ENCODE measurements at regions not wholly inside any gene's neighbourhood (a gene's known extent, or its start where the extent isn't known, plus 50 kb on each side); places are given as distances from the start of the nearest gene placed in this dataset.

GRCh38 chr12:89289720-89290119, 62.6 kb downstream of the DUSP6 start:
- no peak for DNase-seq
- no peaks in the 10 kb centered on the region for H3K36me3 ChIP-seq
- no peak overlapping the region for H3K27ac ChIP-seq
- intact Hi-C loops (cut with DNase I), result no loop called here
- 83 to 100% (median 99%) methylated on average over 1 of the region's 1 CpG for WGBS, 3 donors
- H3K4me1 ChIP-seq (ENCODE audit: insufficient read depth), result no peaks in the 10 kb centered on the region
- no peaks in the 10 kb centered on the region for H3K27me3 ChIP-seq
- no peak for TF ChIP-seq EP300 (IDR thresholded peaks at IDR 0.05)
- TF ChIP-seq CTCF (IDR thresholded peaks at IDR 0.05), result no peak
- no peak for TF ChIP-seq POLR2A (IDR thresholded peaks at IDR 0.05)
- H3K9me3 ChIP-seq, result no peaks in the 10 kb centered on the region
- no peak overlapping the region for H3K4me3 ChIP-seq

GRCh38 chr12:89288959-89289358, 63.3 kb downstream of the DUSP6 start:
- Histone ChIP-seq H3K27ac (no peak overlapping the region), H3K4me1 (ENCODE audit: insufficient read depth) (no peaks in the 10 kb centered on the region), H3K27me3 (no peaks in the 10 kb centered on the region), H3K9me3 (no peaks in the 10 kb centered on the region), H3K4me3 (no peak overlapping the region), H3K36me3 (no peaks in the 10 kb centered on the region)
- intact Hi-C loops (cut with DNase I), result no loop called here
- TF ChIP-seq POLR2A (IDR thresholded peaks at IDR 0.05), result no peak
- TF ChIP-seq EP300 (IDR thresholded peaks at IDR 0.05), result no peak
- no peak for TF ChIP-seq CTCF (IDR thresholded peaks at IDR 0.05)
- DNase-seq, result no peak

- TF ChIP-seq POLR2A (IDR thresholded peaks at IDR 0.05) (no peak), CTCF (IDR thresholded peaks at IDR 0.05) (no peak), EP300 (IDR thresholded peaks at IDR 0.05) (no peak)
- Histone ChIP-seq H3K36me3 (no peaks in the 10 kb centered on the region), H3K27ac (no peak overlapping the region), H3K4me1 (ENCODE audit: insufficient read depth) (no peaks in the 10 kb centered on the region), H3K27me3 (no peaks in the 10 kb centered on the region), H3K4me3 (no peak overlapping the region), H3K9me3 (no peaks in the 10 kb centered on the region)
- DNase-seq, result no peak
- WGBS, 3 donors, result 72 to 77% (median 74%) methylated on average over 3 of the region's 3 CpGs
- intact Hi-C loops (cut with DNase I), result no loop called here
These were observed 65.8 kb downstream of the DUSP6 start for GRCh38 chr12:89286501-89286900.

- H3K27me3 ChIP-seq, result no peaks in the 10 kb centered on the region
- no peak overlapping the region for H3K4me3 ChIP-seq
- no peak for DNase-seq
- H3K9me3 ChIP-seq, result no peaks in the 10 kb centered on the region
- TF ChIP-seq POLR2A (IDR thresholded peaks at IDR 0.05), result no peak
- TF ChIP-seq EP300 (IDR thresholded peaks at IDR 0.05), result no peak
- no peak for TF ChIP-seq CTCF (IDR thresholded peaks at IDR 0.05)
- intact Hi-C loops (cut with DNase I), result no loop called here
- no peaks in the 10 kb centered on the region for H3K4me1 ChIP-seq (ENCODE audit: insufficient read depth)
- H3K36me3 ChIP-seq, result no peaks in the 10 kb centered on the region
- H3K27ac ChIP-seq, result no peak overlapping the region
- WGBS, 3 donors, result 86 to 97% (median 96%) methylated on average over 4 of the region's 4 CpGs
These were observed 70.8 kb downstream of the DUSP6 start for GRCh38 chr12:89281539-89281867.

All from ovary (tissue), 7 donors.